ENCODE measurements at regions not wholly inside any gene's neighbourhood (a gene's known extent, or its start where the extent isn't known, plus 50 kb on each side); places are given as distances from the start of the nearest gene placed in this dataset.

DNA sequence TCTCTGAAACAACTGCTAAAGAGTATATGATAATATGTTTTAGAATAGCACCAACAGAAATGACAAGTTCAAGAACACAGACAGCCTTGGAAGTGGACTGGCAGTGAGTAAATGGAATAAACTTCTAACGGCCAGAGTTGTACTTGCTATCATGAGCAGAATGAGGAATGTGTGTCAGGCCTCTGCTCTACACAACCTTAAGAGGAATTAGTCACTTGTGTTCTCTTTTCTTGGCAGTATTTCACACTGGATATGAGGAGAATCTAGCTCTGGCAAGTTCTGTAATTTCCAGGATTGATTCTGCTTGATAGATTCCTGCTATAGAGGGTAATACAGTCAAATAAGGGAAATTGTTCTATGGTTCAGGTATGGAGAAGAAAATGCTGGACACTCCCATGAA, 757.3 kb downstream of the EFNB2 start:
- no peaks in the 10 kb centered on the region for H3K4me1 ChIP-seq (ENCODE audit: insufficient read depth, insufficient read length)
- H3K9me3 ChIP-seq (ENCODE audit: insufficient read depth, low read length), result no peaks in the 10 kb centered on the region
- H3K36me3 ChIP-seq (ENCODE audit: insufficient read depth, insufficient read length, low read length), result no peaks in the 10 kb centered on the region
- H3K9ac ChIP-seq (ENCODE audit: insufficient read length, low read depth), result no peak overlapping the region
- no peak for DNase-seq (ENCODE audit: low read depth, low spot score)
- no peak overlapping the region for H3K4me3 ChIP-seq (ENCODE audit: insufficient read length, low read depth)
- H3K27me3 ChIP-seq (ENCODE audit: insufficient read depth, insufficient read length), result no peaks in the 10 kb centered on the region
- no peak for TF ChIP-seq SUZ12 (IDR thresholded peaks at IDR 0.05; ENCODE audit: extremely low read depth, insufficient read depth, insufficient read length)
- TF ChIP-seq YY1 (IDR thresholded peaks at IDR 0.05; ENCODE audit: insufficient read depth, insufficient read length), result no peak
- TF ChIP-seq ZNF274 (IDR thresholded peaks at IDR 0.05; ENCODE audit: low read depth, low read length), result no peak

- no peaks in the 10 kb centered on the region for H3K36me3 ChIP-seq (ENCODE audit: insufficient read depth, insufficient read length, low read length)
- no peak overlapping the region for H3K4me3 ChIP-seq (ENCODE audit: insufficient read length, low read depth)
- DNase-seq (ENCODE audit: low read depth, low spot score), result no peak
- H3K9ac ChIP-seq (ENCODE audit: insufficient read length, low read depth), result no peak overlapping the region
- H3K9me3 ChIP-seq (ENCODE audit: insufficient read depth, low read length), result no peaks in the 10 kb centered on the region
- TF ChIP-seq ZNF274 (IDR thresholded peaks at IDR 0.05; ENCODE audit: low read depth, low read length) (no peak), SUZ12 (IDR thresholded peaks at IDR 0.05; ENCODE audit: extremely low read depth, insufficient read depth, insufficient read length) (no peak), YY1 (IDR thresholded peaks at IDR 0.05; ENCODE audit: insufficient read depth, insufficient read length) (no peak)
- H3K27me3 ChIP-seq (ENCODE audit: insufficient read depth, insufficient read length), result no peaks in the 10 kb centered on the region
- no peaks in the 10 kb centered on the region for H3K4me1 ChIP-seq (ENCODE audit: insufficient read depth, insufficient read length)
Measured at GRCh38 chr13:105774739-105775460, 760.6 kb downstream of the EFNB2 start.

DNA sequence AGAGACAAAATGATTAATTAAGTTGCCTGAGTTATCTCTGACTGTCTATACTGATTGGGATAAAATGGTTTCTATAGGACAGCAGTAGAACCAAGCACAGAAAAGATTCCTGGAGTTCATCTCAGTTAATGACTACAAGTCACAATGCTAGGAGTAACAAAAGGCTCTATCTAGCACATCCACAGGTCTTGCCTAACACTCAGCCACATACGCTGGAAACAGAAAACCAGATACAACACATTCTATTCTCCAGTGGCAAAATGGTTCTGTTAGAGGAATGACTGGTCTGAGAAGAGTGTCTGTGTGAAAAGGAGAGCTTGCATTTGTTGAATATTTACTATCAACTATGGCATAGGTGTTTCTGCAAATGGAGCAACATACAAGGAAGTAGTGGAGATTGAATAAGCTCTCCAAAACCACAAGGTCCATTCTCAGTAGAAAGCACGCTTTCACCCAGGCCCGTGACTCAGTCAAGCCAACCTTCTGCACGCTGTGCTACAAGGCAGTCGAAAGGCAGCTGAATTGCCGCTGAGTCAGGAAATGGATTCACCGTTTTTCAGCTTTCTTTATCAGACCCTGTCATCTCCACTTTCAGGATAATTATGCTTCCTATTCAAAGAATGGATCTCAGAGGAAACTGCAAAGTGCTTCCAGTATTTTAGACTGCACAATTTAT, 761.5 kb downstream of the EFNB2 start:
- no peak for DNase-seq (ENCODE audit: low read depth, low spot score)
- TF ChIP-seq ZNF274 (IDR thresholded peaks at IDR 0.05; ENCODE audit: low read depth, low read length) (no peak), SUZ12 (IDR thresholded peaks at IDR 0.05; ENCODE audit: extremely low read depth, insufficient read depth, insufficient read length) (no peak), YY1 (IDR thresholded peaks at IDR 0.05; ENCODE audit: insufficient read depth, insufficient read length) (no peak)
- no peaks in the 10 kb centered on the region for H3K4me1 ChIP-seq (ENCODE audit: insufficient read depth, insufficient read length)
- H3K4me3 ChIP-seq (ENCODE audit: insufficient read length, low read depth), result no peak overlapping the region
- H3K36me3 ChIP-seq (ENCODE audit: insufficient read depth, insufficient read length, low read length), result no peaks in the 10 kb centered on the region
- no peak overlapping the region for H3K9ac ChIP-seq (ENCODE audit: insufficient read length, low read depth)
- no peaks in the 10 kb centered on the region for H3K9me3 ChIP-seq (ENCODE audit: insufficient read depth, low read length)
- no peaks in the 10 kb centered on the region for H3K27me3 ChIP-seq (ENCODE audit: insufficient read depth, insufficient read length)

- no peaks in the 10 kb centered on the region for H3K9me3 ChIP-seq (ENCODE audit: insufficient read depth, low read length)
- no peak overlapping the region for H3K9ac ChIP-seq (ENCODE audit: insufficient read length, low read depth)
- no peaks in the 10 kb centered on the region for H3K27me3 ChIP-seq (ENCODE audit: insufficient read depth, insufficient read length)
- H3K4me1 ChIP-seq (ENCODE audit: insufficient read depth, insufficient read length), result no peaks in the 10 kb centered on the region
- TF ChIP-seq YY1 (IDR thresholded peaks at IDR 0.05; ENCODE audit: insufficient read depth, insufficient read length) (no peak), SUZ12 (IDR thresholded peaks at IDR 0.05; ENCODE audit: extremely low read depth, insufficient read depth, insufficient read length) (no peak), ZNF274 (IDR thresholded peaks at IDR 0.05; ENCODE audit: low read depth, low read length) (no peak)
- H3K36me3 ChIP-seq (ENCODE audit: insufficient read depth, insufficient read length, low read length), result no peaks in the 10 kb centered on the region
- H3K4me3 ChIP-seq (ENCODE audit: insufficient read length, low read depth), result no peak overlapping the region
- DNase-seq (ENCODE audit: low read depth, low spot score), result no peak
Measured at GRCh38 chr13:105773241-105773640, 762.2 kb downstream of the EFNB2 start.

DNA sequence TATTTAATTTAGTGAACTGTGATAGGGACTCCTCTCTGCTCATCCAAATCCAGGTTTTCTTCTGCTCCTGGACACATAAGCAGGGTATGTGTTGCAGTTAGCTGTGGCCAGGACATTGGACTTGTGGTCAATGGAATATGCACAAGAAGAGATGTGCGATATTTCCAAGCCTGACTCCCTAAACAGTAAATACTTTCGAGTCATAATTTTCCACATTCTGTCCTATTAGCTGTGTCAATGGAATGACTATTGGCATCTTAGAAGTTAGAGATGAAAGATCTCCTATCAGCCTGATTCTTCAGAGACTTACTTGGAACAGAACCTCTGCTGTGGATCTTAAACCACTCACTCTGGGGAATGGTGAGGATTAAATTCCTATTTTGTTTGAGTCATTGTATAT, 771.0 kb downstream of the EFNB2 start:
- no peak for DNase-seq (ENCODE audit: low read depth, low spot score)
- TF ChIP-seq ZNF274 (IDR thresholded peaks at IDR 0.05; ENCODE audit: low read depth, low read length), result no peak
- TF ChIP-seq YY1 (IDR thresholded peaks at IDR 0.05; ENCODE audit: insufficient read depth, insufficient read length), result no peak
- no peak for TF ChIP-seq SUZ12 (IDR thresholded peaks at IDR 0.05; ENCODE audit: extremely low read depth, insufficient read depth, insufficient read length)
- Histone ChIP-seq H3K36me3 (ENCODE audit: insufficient read depth, insufficient read length, low read length) (no peaks in the 10 kb centered on the region), H3K4me1 (ENCODE audit: insufficient read depth, insufficient read length) (no peaks in the 10 kb centered on the region), H3K9me3 (ENCODE audit: insufficient read depth, low read length) (no peaks in the 10 kb centered on the region), H3K4me3 (ENCODE audit: insufficient read length, low read depth) (no peak overlapping the region), H3K9ac (ENCODE audit: insufficient read length, low read depth) (no peak overlapping the region), H3K27me3 (ENCODE audit: insufficient read depth, insufficient read length) (no peaks in the 10 kb centered on the region)

- TF ChIP-seq YY1 (IDR thresholded peaks at IDR 0.05; ENCODE audit: insufficient read depth, insufficient read length) (no peak), ZNF274 (IDR thresholded peaks at IDR 0.05; ENCODE audit: low read depth, low read length) (no peak), SUZ12 (IDR thresholded peaks at IDR 0.05; ENCODE audit: extremely low read depth, insufficient read depth, insufficient read length) (no peak)
- Histone ChIP-seq H3K9me3 (ENCODE audit: insufficient read depth, low read length) (no peaks in the 10 kb centered on the region), H3K27me3 (ENCODE audit: insufficient read depth, insufficient read length) (no peaks in the 10 kb centered on the region), H3K36me3 (ENCODE audit: insufficient read depth, insufficient read length, low read length) (no peaks in the 10 kb centered on the region), H3K4me3 (ENCODE audit: insufficient read length, low read depth) (no peak overlapping the region), H3K4me1 (ENCODE audit: insufficient read depth, insufficient read length) (no peaks in the 10 kb centered on the region), H3K9ac (ENCODE audit: insufficient read length, low read depth) (no peak overlapping the region)
- no peak for DNase-seq (ENCODE audit: low read depth, low spot score)
Measured at GRCh38 chr13:105763851-105764250, 771.6 kb downstream of the EFNB2 start.

- TF ChIP-seq ZNF274 (IDR thresholded peaks at IDR 0.05; ENCODE audit: low read depth, low read length), result no peak
- no peak for TF ChIP-seq YY1 (IDR thresholded peaks at IDR 0.05; ENCODE audit: insufficient read depth, insufficient read length)
- TF ChIP-seq SUZ12 (IDR thresholded peaks at IDR 0.05; ENCODE audit: extremely low read depth, insufficient read depth, insufficient read length), result no peak
- no peaks in the 10 kb centered on the region for H3K4me1 ChIP-seq (ENCODE audit: insufficient read depth, insufficient read length)
- H3K36me3 ChIP-seq (ENCODE audit: insufficient read depth, insufficient read length, low read length), result no peaks in the 10 kb centered on the region
- DNase-seq (ENCODE audit: low read depth, low spot score), result no peak
- no peaks in the 10 kb centered on the region for H3K9me3 ChIP-seq (ENCODE audit: insufficient read depth, low read length)
- H3K9ac ChIP-seq (ENCODE audit: insufficient read length, low read depth), result no peak overlapping the region
- no peak overlapping the region for H3K4me3 ChIP-seq (ENCODE audit: insufficient read length, low read depth)
- H3K27me3 ChIP-seq (ENCODE audit: insufficient read depth, insufficient read length), result no peaks in the 10 kb centered on the region
Measured at GRCh38 chr13:105762096-105762495, 773.4 kb downstream of the EFNB2 start.
